Heart left ventricle (tissue), 13 donors: ENCODE measurements at regions not wholly inside any gene's neighbourhood (a gene's known extent, or its start where the extent isn't known, plus 50 kb on each side); places are given as distances from the start of the nearest gene placed in this dataset.

Source experiments
- POLR2A ChIP-seq, 2 donors: fragments of 450-650 bp; IDR thresholded peaks; one replicate each; pipeline ENCODE4 v1.6.1; 2017; ENCODE audit warnings: antibody characterized with exemption in 2 of 2, mild to moderate bottlenecking in 2 of 2, moderate library complexity in 2 of 2
- TF ChIP-seq, protein P1 (sequence below), 12 donors: fragments of 200-600 bp; sonication (generic) in 4 of 12; IDR thresholded peaks; one replicate each; pipeline versions ENCODE4 v1.5.0 to v1.8.0; 2018 to 2022; ENCODE audit warnings: antibody characterized with exemption in 12 of 12, mild to moderate bottlenecking in 5 of 12
- donor health status: ischemic (EF 13 %, LVEDD 7.1; RV severe dilation, severe dysfunction).
- donor health status: DM: no; HTN: yes; CAD: no.
- donor health status: DM: no; HTN: no; CAD: no.
- donor health status: ischemic (EF 25% LVEDD 6.9; RV normal size, moderate dysfunction).
- donor health status: ischemic (EF 25% LVEDD 5.7; RV mildly dilated, moderate dysfunction).
- donor health status: ischemic (EF 35%, LVEDD 5.7; RV mildly dilated, moderate dysfunction).
- donor health status: nonischemic (EF 11% LVEDD 7.7; RV severe dilation, severe dysfunction).
- donor health status: DM: yes; HTN: yes; CAD: no.
- donor health status: PGD.
- donor health status: ischemic (EF 29% LVEDD 5.4; RV normal size, mild dysfunction).
- donor health status: nonischemic (EF 23%, LVEDD 6.1; RV moderate dilation, normal function).

DNA sequence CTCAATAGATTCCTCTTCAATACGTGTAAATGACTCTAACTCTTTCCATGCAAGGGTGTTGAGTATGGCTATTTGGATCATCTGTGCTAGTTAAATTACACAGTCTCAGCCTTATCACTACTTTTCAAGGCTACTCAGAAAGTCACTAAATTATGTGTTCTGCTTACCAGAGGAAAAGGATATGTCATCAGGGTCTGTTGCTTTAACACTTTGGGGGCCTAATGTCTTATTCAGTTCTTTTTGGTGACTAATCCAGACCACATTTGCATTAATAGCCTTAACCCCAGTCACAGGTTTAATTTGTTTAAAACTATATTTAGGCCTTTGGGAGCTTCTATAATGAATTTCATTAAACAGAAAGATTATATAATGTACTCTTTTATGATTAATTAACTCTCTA lies 649.3 kb downstream of the RPS29 start:
- TF ChIP-seq, protein P1, sequence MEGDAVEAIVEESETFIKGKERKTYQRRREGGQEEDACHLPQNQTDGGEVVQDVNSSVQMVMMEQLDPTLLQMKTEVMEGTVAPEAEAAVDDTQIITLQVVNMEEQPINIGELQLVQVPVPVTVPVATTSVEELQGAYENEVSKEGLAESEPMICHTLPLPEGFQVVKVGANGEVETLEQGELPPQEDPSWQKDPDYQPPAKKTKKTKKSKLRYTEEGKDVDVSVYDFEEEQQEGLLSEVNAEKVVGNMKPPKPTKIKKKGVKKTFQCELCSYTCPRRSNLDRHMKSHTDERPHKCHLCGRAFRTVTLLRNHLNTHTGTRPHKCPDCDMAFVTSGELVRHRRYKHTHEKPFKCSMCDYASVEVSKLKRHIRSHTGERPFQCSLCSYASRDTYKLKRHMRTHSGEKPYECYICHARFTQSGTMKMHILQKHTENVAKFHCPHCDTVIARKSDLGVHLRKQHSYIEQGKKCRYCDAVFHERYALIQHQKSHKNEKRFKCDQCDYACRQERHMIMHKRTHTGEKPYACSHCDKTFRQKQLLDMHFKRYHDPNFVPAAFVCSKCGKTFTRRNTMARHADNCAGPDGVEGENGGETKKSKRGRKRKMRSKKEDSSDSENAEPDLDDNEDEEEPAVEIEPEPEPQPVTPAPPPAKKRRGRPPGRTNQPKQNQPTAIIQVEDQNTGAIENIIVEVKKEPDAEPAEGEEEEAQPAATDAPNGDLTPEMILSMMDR (IDR thresholded peaks at IDR 0.05), result no peak
- TF ChIP-seq POLR2A (IDR thresholded peaks at IDR 0.05), result no peak
